ENCODE measurements at regions not wholly inside any gene's neighbourhood (a gene's known extent, or its start where the extent isn't known, plus 50 kb on each side); places are given as distances from the start of the nearest gene placed in this dataset.

DNA sequence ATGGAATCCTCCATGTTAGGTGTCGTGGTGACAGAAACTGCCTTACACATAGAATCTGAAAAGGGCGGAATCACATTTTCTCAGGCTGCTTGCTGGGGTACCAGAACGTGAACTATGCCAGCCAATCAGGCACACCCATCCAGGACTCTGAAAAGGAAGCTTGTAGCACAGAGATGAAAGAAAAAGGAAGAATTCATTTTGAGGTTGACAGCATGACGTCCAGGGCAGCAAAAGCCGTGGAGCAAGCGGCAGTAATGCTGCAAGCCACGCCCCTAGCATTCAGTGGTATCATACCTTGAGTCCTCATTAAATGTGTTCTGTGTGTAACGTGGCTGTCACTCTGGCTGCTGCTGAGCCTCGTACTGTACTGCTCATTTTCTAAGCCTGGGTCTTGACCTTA lies 304.0 kb downstream of the DYSF start:
- TF ChIP-seq, protein P1, sequence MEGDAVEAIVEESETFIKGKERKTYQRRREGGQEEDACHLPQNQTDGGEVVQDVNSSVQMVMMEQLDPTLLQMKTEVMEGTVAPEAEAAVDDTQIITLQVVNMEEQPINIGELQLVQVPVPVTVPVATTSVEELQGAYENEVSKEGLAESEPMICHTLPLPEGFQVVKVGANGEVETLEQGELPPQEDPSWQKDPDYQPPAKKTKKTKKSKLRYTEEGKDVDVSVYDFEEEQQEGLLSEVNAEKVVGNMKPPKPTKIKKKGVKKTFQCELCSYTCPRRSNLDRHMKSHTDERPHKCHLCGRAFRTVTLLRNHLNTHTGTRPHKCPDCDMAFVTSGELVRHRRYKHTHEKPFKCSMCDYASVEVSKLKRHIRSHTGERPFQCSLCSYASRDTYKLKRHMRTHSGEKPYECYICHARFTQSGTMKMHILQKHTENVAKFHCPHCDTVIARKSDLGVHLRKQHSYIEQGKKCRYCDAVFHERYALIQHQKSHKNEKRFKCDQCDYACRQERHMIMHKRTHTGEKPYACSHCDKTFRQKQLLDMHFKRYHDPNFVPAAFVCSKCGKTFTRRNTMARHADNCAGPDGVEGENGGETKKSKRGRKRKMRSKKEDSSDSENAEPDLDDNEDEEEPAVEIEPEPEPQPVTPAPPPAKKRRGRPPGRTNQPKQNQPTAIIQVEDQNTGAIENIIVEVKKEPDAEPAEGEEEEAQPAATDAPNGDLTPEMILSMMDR (IDR thresholded peaks at IDR 0.05): no peak
- TF ChIP-seq EP300 (IDR thresholded peaks at IDR 0.05; ENCODE audit: borderline replicate concordance in 1 of 2, low read depth in 1 of 2, low read length in 1 of 2) (no peak), RAD21 (IDR thresholded peaks at IDR 0.05; ENCODE audit: low read length) (no peak), JUND (IDR thresholded peaks at IDR 0.05) (no peak), MEF2A (IDR thresholded peaks at IDR 0.05; ENCODE audit: borderline replicate concordance, low read depth) (no peak)
- TF ChIP-seq, protein P2, sequence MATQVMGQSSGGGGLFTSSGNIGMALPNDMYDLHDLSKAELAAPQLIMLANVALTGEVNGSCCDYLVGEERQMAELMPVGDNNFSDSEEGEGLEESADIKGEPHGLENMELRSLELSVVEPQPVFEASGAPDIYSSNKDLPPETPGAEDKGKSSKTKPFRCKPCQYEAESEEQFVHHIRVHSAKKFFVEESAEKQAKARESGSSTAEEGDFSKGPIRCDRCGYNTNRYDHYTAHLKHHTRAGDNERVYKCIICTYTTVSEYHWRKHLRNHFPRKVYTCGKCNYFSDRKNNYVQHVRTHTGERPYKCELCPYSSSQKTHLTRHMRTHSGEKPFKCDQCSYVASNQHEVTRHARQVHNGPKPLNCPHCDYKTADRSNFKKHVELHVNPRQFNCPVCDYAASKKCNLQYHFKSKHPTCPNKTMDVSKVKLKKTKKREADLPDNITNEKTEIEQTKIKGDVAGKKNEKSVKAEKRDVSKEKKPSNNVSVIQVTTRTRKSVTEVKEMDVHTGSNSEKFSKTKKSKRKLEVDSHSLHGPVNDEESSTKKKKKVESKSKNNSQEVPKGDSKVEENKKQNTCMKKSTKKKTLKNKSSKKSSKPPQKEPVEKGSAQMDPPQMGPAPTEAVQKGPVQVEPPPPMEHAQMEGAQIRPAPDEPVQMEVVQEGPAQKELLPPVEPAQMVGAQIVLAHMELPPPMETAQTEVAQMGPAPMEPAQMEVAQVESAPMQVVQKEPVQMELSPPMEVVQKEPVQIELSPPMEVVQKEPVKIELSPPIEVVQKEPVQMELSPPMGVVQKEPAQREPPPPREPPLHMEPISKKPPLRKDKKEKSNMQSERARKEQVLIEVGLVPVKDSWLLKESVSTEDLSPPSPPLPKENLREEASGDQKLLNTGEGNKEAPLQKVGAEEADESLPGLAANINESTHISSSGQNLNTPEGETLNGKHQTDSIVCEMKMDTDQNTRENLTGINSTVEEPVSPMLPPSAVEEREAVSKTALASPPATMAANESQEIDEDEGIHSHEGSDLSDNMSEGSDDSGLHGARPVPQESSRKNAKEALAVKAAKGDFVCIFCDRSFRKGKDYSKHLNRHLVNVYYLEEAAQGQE (IDR thresholded peaks at IDR 0.05; ENCODE audit: low read depth, low read length): no peak

All from SK-N-SH (cell line).